ENCODE measurements at regions not wholly inside any gene's neighbourhood (a gene's known extent, or its start where the extent isn't known, plus 50 kb on each side); places are given as distances from the start of the nearest gene placed in this dataset.

GRCh38 chr3:102577082-102577789 is 142.4 kb downstream of the ZPLD1 start:
- Mint-ChIP-seq H3K9me3 (no peaks in the 10 kb centered on the region), H3K27ac (no peak overlapping the region), H3K4me3 (no peak overlapping the region), H3K4me1 (no peaks in the 10 kb centered on the region), H3K27me3 (no peaks in the 10 kb centered on the region), H3K36me3 (no peaks in the 10 kb centered on the region)
- no peak for DNase-seq

GRCh38 chr3:102580760-102581159 is 145.9 kb downstream of the ZPLD1 start:
- H3K27me3 Mint-ChIP-seq: no peaks in the 10 kb centered on the region
- no peak for DNase-seq

GRCh38 chr3:102586485-102586884 is 151.7 kb downstream of the ZPLD1 start:
- no peaks in the 10 kb centered on the region for H3K9me3 Mint-ChIP-seq
- no peaks in the 10 kb centered on the region for H3K36me3 Mint-ChIP-seq
- H3K4me3 Mint-ChIP-seq: no peak overlapping the region
- H3K27me3 Mint-ChIP-seq: peaks cover 4% of the 10 kb centered on the region
- H3K4me1 Mint-ChIP-seq: no peaks in the 10 kb centered on the region
- DNase-seq: no peak
- no peak overlapping the region for H3K27ac Mint-ChIP-seq

More at GRCh38 chr3:102580760-102581159, 145.9 kb downstream of the ZPLD1 start:
- Mint-ChIP-seq H3K4me1 (no peaks in the 10 kb centered on the region), H3K36me3 (no peaks in the 10 kb centered on the region), H3K27ac (no peak overlapping the region), H3K9me3 (no peaks in the 10 kb centered on the region), H3K4me3 (no peak overlapping the region)

GRCh38 chr3:102593812-102594602 is 159.2 kb downstream of the ZPLD1 start:
- H3K27me3 Mint-ChIP-seq: peaks cover 12% of the 10 kb centered on the region
- no peak overlapping the region for H3K27ac Mint-ChIP-seq
- H3K36me3 Mint-ChIP-seq: no peaks in the 10 kb centered on the region
- H3K4me3 Mint-ChIP-seq: no peak overlapping the region
- H3K4me1 Mint-ChIP-seq: no peaks in the 10 kb centered on the region
- H3K9me3 Mint-ChIP-seq: peaks cover 5% of the 10 kb centered on the region
- no peak for DNase-seq

GRCh38 chr3:102595057-102595456 is 160.2 kb downstream of the ZPLD1 start:
- Mint-ChIP-seq H3K27me3 (peaks cover 12% of the 10 kb centered on the region), H3K36me3 (no peaks in the 10 kb centered on the region), H3K4me1 (no peaks in the 10 kb centered on the region), H3K27ac (no peak overlapping the region), H3K4me3 (no peak overlapping the region), H3K9me3 (peaks cover 5% of the 10 kb centered on the region)
- DNase-seq: no peak

GRCh38 chr3:102599819-102600576 is 165.2 kb downstream of the ZPLD1 start:
- Mint-ChIP-seq H3K4me1 (no peaks in the 10 kb centered on the region), H3K4me3 (no peak overlapping the region), H3K36me3 (no peaks in the 10 kb centered on the region), H3K9me3 (peaks cover 3% of the 10 kb centered on the region), H3K27me3 (peaks cover 15% of the 10 kb centered on the region), H3K27ac (no peak overlapping the region)
- DNase-seq: no peak

- no peak overlapping the region for H3K27ac Mint-ChIP-seq
- no peaks in the 10 kb centered on the region for H3K4me1 Mint-ChIP-seq
- no peaks in the 10 kb centered on the region for H3K9me3 Mint-ChIP-seq
- no peak for DNase-seq
- H3K4me3 Mint-ChIP-seq: no peak overlapping the region
- H3K36me3 Mint-ChIP-seq: no peaks in the 10 kb centered on the region
- peaks cover 11% of the 10 kb centered on the region for H3K27me3 Mint-ChIP-seq
These were observed 170.3 kb downstream of the ZPLD1 start for GRCh38 chr3:102605153-102605552.

GRCh38 chr3:102608875-102609274 is 174.1 kb downstream of the ZPLD1 start:
- no peak overlapping the region for H3K4me3 Mint-ChIP-seq
- H3K9me3 Mint-ChIP-seq: no peaks in the 10 kb centered on the region
- H3K36me3 Mint-ChIP-seq: no peaks in the 10 kb centered on the region
- H3K4me1 Mint-ChIP-seq: no peaks in the 10 kb centered on the region
- no peak for DNase-seq
- H3K27ac Mint-ChIP-seq: no peak overlapping the region
- peaks cover 8% of the 10 kb centered on the region for H3K27me3 Mint-ChIP-seq

- Mint-ChIP-seq H3K27ac (no peak overlapping the region), H3K4me3 (no peak overlapping the region), H3K9me3 (no peaks in the 10 kb centered on the region), H3K36me3 (no peaks in the 10 kb centered on the region), H3K27me3 (no peaks in the 10 kb centered on the region), H3K4me1 (no peaks in the 10 kb centered on the region)
- no peak for DNase-seq
These were observed 179.3 kb downstream of the ZPLD1 start for GRCh38 chr3:102614021-102614569.

GRCh38 chr3:102614585-102614984 is 179.8 kb downstream of the ZPLD1 start:
- Mint-ChIP-seq H3K36me3 (no peaks in the 10 kb centered on the region), H3K4me3 (no peak overlapping the region), H3K27ac (no peak overlapping the region), H3K27me3 (no peaks in the 10 kb centered on the region), H3K9me3 (no peaks in the 10 kb centered on the region), H3K4me1 (no peaks in the 10 kb centered on the region)
- DNase-seq: no peak

- Mint-ChIP-seq H3K9me3 (peaks cover 3% of the 10 kb centered on the region), H3K36me3 (no peaks in the 10 kb centered on the region), H3K4me1 (no peaks in the 10 kb centered on the region), H3K4me3 (no peak overlapping the region), H3K27me3 (peaks cover 5% of the 10 kb centered on the region), H3K27ac (no peak overlapping the region)
- no peak for DNase-seq
These were observed 182.6 kb downstream of the ZPLD1 start for GRCh38 chr3:102617381-102617780.

GRCh38 chr3:102619361-102619760 is 184.5 kb downstream of the ZPLD1 start:
- peaks cover 5% of the 10 kb centered on the region for H3K27me3 Mint-ChIP-seq
- no peak overlapping the region for H3K27ac Mint-ChIP-seq
- no peak for DNase-seq
- H3K4me1 Mint-ChIP-seq: no peaks in the 10 kb centered on the region
- H3K9me3 Mint-ChIP-seq: peaks cover 3% of the 10 kb centered on the region
- no peak overlapping the region for H3K4me3 Mint-ChIP-seq
- H3K36me3 Mint-ChIP-seq: no peaks in the 10 kb centered on the region

GRCh38 chr3:102629943-102630342 is 195.1 kb downstream of the ZPLD1 start:
- Mint-ChIP-seq H3K27ac (no peak overlapping the region), H3K4me3 (no peak overlapping the region), H3K27me3 (peaks cover 3% of the 10 kb centered on the region), H3K9me3 (no peaks in the 10 kb centered on the region), H3K4me1 (no peaks in the 10 kb centered on the region), H3K36me3 (no peaks in the 10 kb centered on the region)
- no peak for DNase-seq

- no peak for DNase-seq
- H3K36me3 Mint-ChIP-seq: no peaks in the 10 kb centered on the region
- no peaks in the 10 kb centered on the region for H3K4me1 Mint-ChIP-seq
- H3K27ac Mint-ChIP-seq: no peak overlapping the region
- no peaks in the 10 kb centered on the region for H3K9me3 Mint-ChIP-seq
- no peak overlapping the region for H3K4me3 Mint-ChIP-seq
- H3K27me3 Mint-ChIP-seq: peaks cover 3% of the 10 kb centered on the region
These were observed 195.7 kb downstream of the ZPLD1 start for GRCh38 chr3:102630531-102630930.

GRCh38 chr3:102643546-102643945 is 208.7 kb downstream of the ZPLD1 start:
- H3K27ac Mint-ChIP-seq: no peak overlapping the region
- no peaks in the 10 kb centered on the region for H3K4me1 Mint-ChIP-seq
- H3K4me3 Mint-ChIP-seq: no peak overlapping the region
- H3K9me3 Mint-ChIP-seq: no peaks in the 10 kb centered on the region
- H3K36me3 Mint-ChIP-seq: no peaks in the 10 kb centered on the region
- peaks cover 8% of the 10 kb centered on the region for H3K27me3 Mint-ChIP-seq
- no peak for DNase-seq

Measured in activated naive CD8-positive, alpha-beta T cell treated with anti-CD3 and anti-CD28 coated beads for 36 hours (primary cell).